GM19035 (cell line): ENCODE measurements at regions not wholly inside any gene's neighbourhood (a gene's known extent, or its start where the extent isn't known, plus 50 kb on each side); places are given as distances from the start of the nearest gene placed in this dataset.

Source experiments
- ATAC-seq: cut with Tn5 transposase; IDR thresholded peaks from one replicate; pipeline ENCODE4 v1.9.1; 2021; ENCODE audit not compliant: unreplicated experiment

DNA sequence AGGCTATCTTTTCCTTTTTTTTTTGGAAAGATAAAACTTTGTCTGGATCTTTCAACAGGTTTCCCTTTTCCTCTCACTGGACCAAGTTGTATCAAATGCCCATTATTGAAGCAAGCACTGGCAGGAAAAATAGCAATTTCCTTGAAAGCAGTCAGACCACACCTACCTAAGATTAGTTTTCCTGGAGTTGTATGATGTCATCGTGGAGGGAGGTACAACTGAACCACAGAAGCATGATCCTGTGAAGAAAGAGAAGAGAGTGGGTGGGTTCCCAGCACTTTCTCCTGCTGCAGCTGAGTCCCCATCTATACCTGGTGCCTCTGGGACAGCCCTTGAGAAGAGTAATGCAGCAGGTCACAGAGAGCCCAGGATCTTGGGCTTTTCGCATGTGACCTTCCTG is 63.6 kb upstream of the ERCC4 start:
- no peak for ATAC-seq

DNA sequence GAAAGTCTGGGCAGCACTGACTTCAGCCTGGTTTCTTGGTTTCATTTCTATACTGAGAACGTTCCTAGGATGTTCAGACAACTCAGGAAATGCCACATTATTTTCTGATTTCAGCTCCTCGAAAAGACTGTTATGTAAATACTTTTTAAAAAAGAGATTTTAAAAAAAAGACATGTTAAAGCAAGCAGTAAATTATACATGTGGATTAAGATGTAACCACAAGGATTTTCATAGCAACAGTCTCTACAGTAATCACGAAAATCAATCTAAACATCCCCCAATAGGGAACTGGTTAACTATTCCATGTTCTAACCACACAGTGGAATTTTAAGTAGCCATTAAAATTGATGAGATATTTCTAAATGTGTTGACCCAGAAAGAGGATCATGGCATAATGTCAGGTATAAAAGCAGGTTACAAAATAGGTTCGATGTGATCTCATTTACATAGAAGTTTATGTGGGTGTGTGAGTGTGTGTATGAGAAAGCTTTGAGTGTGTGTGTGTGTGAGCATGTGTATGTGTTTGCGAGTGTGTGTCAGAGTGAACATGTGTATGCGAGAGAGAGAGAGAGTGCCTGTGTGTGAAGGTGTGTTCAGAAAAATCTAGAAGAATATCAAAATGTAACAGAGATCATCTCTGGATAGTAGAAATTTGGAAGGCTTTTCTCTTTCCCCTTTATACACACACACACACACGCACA is 63.0 kb upstream of the ERCC4 start:
- ATAC-seq: no peak

GRCh38 chr16:13858873-13859580 is 60.9 kb upstream of the ERCC4 start:
- ATAC-seq: no peak

DNA sequence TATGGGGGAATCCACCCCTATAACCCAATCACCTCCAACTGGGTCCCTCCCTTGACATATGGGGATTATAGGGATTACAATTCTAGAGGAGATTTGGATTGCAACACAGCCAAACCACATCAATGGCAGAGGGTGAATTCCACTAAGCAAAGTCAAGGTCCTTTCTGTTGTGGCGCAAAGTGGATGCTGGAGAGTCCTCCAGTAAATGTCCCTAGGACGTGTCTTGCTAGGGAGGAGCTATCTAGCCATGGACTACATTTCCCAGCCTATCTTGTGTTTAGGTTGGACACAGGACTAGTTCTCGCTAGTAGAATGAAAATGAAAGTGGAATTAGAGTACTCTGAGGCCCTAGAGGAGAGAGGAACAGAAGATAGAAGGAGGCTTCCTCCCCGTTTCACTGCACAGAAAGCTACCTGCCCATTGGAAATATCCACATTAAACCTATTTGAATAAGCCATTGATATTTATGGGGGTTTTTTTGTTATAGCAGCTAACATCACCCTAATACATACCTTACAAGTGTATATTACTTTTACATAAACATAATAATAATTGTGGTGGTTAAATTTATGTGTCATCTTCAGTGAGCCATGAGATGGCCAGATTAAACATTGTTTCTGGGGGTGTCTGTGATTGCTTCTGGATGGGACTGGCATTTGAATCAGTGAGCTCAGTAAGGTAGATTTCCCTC is 56.7 kb upstream of the ERCC4 start:
- no peak for ATAC-seq

DNA sequence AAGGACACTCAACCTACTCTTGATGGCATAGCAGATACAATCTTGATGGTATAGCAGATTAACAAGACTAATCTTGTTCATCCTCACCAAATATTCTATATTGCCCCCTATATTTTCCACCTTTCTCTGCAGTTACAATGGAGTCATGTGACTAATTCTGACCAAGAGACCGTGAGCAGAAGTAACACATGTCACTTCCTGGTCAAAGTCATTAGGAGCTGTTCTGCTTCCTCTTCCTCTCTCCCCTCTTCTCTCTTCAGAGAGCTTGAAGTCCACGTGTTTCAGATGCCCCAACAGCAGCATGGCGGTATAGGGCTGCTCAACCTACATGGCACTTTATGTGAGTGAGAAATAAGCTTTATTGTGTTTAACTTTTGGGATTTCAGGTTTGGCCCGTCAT is 55.3 kb upstream of the ERCC4 start:
- ATAC-seq: no peak

DNA sequence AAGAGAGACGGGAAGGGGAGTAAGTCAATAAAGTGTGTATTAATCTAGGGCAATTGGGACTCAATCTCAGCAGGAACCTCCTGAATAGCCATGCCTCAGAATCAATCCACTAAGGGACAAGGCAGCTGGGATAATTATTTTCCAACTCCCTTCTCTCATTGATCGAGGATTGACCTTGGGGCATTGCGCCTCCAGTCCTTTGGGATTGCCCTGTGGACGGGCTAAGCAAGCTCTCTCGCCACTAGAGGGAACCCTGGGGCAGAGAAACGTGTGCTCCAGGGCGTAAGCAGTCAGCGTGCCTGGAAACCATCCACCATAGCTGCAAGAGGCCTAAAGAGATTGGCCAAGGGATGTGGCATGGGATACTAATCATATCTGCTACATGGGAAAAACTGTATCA is 53.9 kb upstream of the ERCC4 start:
- no peak for ATAC-seq
